Activated naive CD8-positive, alpha-beta T cell treated with anti-CD3 and anti-CD28 coated beads, Interleukin-2, amount 50 U/mL, for 16 hours (primary cell): ENCODE measurements at regions not wholly inside any gene's neighbourhood (a gene's known extent, or its start where the extent isn't known, plus 50 kb on each side); places are given as distances from the start of the nearest gene placed in this dataset.

Experiments
- DNase-seq: peaks from one replicate; pipeline ENCODE4 v3.0.0-alpha.2; 2020; ENCODE audit warnings: low read depth, low spot score

DNA sequence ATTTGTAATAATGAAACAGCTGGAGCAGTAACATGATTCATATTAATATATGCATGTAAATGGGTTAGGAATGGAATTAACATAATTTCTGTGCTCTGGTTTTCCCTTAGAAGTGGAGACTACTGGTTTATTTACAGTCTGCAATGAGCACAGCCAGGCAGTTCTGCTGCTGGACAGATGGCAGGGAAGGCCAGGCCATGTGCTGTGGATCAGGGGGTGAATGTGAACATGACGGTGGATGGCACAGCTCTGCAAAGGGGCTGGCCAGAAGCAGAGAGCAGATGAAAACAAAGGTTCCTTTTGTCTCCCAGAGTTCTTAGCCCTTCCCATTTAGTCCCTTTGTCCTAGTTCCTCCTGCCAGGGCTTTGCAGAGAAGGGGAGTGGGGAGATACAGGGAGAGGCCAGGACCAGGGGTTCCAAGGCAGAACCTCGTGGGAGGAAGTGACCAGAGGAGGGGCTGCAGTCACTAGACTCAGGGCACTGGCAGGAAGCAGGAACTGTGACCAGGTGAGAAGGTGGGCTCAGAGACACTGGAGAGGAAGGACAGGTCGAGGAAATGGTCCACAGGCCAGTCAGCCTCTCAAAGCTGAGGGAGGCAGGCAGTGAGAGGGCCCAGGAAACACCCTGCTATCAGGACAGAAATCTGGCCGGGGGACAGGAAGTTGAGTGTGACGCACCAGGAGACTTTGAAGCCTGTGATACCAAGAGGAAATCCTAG lies 112.9 kb upstream of the ATP8B1 start:
- DNase-seq, result no peak

DNA sequence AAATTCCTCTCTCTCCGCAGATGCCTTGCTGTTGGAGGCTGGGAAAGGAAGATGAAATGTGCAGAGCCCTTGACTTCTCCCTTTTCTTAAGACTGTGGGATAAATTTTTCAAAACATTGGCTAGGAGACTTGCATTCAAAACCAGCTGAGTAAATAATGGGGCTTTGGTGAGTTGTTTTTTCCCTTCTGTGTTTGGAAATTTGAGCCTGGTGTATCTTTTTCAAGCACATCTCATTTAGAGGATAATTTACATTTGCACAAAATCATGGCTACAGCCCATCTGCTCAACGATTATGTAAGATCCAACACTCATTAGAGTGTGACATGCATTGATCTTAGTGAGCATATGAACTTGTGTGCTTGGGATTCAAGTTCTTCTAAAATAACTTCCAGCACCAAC lies 112.1 kb upstream of the ATP8B1 start:
- no peak for DNase-seq

- DNase-seq, result no peak
Observed at GRCh38 chr18:57913686-57914085, 110.6 kb upstream of the ATP8B1 start.

GRCh38 chr18:57910817-57911216 lies 107.7 kb upstream of the ATP8B1 start:
- no peak for DNase-seq

DNA sequence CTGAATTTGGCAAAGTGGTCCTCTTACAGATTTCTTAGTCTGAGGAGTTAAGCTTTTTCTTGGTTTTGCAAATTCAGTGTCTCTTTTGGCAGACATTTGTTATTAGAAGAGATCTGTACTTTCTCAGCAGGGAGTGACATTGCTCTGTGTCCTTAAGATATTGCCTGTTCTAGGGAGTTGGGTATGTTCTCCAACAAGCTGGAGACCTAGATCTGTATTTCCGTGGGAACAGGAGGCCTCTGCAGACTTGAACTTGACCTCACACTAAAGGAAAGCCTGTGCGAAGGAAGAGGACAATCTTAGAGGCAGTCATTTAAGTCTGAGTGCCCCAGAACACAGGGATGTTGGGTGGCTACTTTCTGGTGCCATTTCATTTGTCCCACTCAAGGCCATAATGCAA lies 107.0 kb upstream of the ATP8B1 start:
- no peak for DNase-seq

- no peak for DNase-seq
Observed at GRCh38 chr18:57909620-57910019, 106.5 kb upstream of the ATP8B1 start.

DNA sequence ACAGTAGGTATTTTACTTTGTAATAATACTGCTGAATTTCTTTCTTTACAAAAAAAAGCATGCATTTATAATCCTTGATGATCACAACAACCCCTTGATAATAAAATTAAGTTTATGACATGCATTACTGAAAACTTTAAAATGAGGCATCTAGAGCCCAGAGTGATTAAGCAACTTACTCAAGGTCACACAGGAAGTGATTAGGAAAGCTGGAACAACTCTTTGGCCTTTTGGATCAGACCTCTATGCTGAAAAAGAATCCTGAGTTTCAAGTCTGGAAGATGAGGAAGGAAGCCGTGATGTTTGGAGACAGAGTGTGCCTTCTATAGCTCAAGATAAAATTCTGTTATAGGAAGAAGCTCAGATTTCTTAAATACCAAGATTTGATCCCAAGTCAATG lies 105.0 kb upstream of the ATP8B1 start:
- DNase-seq, result no peak

- DNase-seq, result no peak
Observed at GRCh38 chr18:57907550-57907949, 104.4 kb upstream of the ATP8B1 start.

GRCh38 chr18:57906852-57907251 lies 103.7 kb upstream of the ATP8B1 start:
- no peak for DNase-seq

DNA sequence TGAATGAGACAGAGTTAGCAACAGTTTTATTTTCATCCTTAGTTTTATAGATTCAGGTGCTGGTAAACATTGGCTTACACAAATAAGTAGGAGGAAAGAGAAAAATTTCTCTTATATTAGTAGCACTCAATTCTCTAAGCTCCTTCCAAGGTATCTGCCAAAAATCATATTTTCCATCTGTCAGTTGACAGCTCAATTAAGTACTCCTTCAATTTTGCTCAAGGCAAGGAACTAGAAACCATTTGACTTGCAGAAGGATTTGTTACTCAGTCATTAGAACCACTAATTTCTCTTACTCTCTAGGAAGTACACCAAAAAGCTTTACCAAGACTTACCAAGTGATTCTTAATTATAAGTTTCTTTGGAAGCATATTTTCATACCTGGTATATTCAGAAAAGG lies 101.4 kb upstream of the ATP8B1 start:
- DNase-seq, result no peak

DNA sequence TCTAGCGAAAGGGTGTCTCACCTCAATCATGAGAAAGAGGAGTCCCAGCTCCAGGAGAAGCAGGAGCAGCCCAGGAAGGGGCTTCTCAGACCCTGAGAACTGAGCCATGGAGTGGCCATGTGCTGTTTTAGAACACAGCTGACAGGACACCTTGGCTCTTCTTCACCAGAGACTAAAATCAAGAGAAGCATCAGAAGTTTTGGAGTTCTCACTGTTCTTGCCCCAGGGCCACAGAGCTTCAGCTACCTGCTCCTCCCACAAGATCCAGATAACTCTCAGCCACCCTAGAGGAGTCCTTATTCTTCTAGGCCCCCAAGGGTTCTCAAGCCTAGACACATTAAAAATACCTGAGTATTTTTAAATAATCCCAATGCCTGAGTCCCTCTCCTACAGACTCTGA lies 99.6 kb upstream of the ATP8B1 start:
- DNase-seq, result no peak

GRCh38 chr18:57901825-57902589 lies 98.9 kb upstream of the ATP8B1 start:
- no peak for DNase-seq

DNA sequence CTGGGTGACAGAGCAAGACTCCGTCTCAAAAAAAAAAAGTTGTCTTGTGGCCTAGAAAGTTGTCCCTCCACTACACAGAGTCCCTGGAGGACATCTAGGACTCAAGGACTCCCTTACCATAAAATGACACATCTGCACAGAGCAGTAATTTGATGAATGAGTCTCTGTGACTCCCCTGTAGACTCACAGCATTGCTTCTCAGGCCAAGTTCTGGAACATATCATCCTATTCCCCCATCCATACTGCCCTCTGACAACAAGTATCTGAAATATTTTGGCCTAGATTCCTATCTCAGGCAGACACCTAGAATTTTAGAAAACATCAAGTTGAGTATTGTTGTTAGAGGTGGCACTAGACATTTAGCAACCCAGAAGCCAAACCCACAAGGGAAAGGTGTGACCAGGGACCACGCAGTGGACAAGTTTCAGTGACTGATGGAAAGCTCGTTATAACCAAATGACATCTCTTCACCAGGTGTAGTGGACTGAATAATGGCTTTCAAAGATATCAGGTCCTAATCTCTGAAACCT lies 97.9 kb upstream of the ATP8B1 start:
- no peak for DNase-seq

DNA sequence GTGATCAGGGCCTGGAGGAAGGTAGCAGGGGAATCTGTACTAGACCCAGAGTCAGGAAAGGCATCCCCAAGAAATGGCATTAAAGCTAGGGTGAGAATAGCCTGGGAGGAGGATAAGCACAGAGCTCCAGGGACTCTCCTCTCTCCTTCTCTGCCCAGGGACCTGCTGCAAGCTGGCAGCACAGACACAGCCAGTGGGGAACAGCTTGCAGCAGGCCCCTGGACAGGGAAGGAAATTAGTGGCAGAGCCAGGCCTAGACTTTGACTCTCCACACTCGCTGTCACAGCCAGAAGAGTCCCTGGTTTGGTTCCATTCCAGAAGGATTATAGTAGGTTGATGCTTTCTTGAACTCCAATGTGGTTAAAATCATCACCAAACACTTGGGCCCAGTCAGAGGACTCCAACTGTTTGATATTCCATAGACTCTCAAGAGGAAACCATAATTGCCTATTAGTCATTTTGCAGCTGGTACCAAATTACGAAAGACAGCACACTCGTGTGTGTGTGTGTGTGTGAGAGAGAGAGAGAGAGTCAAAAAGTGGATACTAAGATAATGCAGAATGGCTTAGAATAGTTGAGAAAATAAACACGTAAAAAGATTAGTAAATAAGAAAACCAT lies 95.5 kb upstream of the ATP8B1 start:
- DNase-seq, result no peak

DNA sequence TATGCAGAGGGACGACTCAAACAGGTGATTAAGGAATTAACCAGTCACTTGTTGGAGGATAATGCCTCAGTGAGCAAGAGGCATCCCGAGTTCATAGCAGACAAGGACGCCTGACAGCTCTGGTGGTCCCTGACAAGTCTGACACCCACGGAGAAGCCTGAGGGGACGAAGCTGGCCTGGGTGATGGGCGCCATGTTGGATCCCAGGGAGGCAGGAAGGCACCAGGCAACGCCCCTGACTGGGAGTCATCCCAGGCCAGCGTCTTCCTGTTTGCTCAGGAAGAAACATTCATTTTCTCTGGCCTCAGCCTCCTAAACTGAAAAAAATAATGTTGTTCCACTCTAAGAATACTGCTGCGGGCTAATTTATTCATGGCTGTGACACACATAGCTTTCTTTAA lies 92.1 kb upstream of the ATP8B1 start:
- no peak for DNase-seq

DNA sequence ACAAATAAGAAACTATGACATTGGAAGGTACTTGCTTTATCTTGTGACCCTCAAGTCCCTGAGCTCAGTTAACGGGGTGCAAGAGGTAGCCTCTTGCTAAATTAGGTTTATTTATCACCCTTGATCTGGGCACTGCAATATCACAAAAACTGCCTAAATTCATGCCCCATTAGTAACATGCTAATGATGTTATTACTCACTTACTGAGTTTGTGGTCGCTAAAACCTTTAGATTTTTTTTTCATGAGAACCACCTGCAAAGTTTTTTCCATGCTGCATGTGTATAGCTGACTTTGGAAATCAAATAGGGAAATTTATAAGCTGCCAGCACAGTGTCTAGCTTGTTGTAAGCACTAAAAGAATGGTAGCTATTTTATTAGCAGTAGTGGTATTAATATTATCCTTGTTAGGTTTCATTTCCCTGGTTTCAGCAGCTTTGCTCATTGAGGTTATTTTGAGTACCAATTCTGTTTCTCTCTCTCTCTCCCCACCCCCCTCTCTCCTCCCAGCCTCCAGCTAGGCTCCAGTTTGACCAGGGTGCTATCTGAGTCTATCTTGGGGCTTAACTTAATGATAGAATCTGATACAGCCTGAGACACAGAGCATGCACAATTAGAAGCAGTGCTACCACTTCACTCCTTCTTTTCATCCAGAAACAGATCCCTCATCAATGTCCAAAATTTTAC lies 88.7 kb upstream of the ATP8B1 start:
- DNase-seq, result no peak

GRCh38 chr18:57890266-57890665 lies 87.2 kb upstream of the ATP8B1 start:
- DNase-seq, result no peak

- DNase-seq, result no peak
Observed at GRCh38 chr18:57889841-57890240, 86.7 kb upstream of the ATP8B1 start.

DNA sequence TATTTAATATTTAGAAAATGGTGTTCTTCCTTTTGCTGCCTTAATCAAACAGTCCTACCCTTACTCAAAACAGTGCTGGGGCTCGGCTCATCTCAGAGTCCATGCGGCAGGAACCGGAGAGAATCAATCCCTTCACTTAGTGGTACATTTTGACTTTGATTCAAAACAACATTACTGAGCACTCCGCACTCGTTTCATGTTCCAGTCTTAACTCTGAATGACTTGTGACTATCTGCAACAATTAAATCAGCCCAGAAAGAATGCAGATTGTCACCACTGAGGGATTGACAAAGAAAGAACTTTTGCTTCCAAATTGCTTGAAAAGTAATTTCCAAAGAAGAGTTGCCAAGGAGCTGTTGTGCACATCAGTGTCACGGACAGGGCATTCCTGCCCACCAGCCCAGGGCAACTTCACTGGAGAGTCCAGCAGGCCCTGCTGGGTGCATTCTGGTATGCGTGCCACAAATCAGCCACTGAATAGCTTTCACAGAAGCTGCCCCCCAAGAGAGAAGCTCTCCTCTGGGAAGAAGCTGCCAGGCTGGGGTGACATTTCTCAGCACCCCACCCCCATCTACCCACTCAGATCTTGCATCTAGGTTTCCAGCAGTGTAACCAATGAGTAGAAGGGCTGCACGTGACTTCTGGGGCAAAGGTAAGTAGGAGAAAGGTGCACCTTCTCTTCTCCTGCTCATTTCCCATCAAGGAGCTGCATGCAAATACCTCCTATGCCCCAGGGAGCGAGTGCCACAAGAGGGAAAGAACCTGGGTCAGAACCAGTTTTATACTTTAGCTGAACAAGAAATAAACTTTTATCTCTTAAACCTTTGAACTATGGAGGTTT lies 84.6 kb upstream of the ATP8B1 start:
- no peak for DNase-seq

DNA sequence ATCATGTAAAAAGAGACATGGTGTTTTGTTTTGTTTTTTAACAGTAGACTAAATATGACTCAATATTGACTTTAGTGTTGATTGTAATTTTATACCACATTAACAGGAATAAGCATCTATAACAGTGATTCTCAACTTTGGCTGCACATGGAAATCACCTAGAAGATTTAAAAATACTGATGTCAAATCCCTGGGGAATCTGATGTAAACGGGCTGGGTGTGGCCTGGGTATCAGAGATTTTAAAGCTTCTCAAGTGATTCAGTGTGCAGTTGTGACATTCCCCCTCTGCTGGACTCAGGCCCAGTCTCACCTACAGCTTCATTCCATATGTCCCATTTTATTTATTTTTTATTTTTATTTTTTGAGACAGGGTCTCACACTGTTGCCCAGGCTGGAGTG lies 82.8 kb upstream of the ATP8B1 start:
- no peak for DNase-seq

DNA sequence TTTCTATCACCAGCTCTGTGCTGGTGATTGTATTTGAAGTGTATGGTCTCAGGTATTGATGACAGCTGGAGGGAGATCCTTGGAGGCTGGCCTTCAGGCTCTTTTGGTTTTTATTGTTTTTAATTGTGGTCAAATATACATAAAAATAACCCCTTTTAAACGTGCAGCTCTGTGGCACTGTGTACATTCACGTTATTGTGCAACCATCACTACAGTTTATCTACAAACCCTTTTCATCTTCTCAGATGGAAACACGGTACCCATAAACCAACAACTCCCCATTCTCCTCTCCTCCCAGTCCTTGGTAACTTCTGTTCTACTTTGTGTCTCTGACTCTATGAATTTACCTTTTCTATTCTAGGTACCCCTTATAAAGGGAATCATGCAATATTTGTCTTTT lies 79.3 kb upstream of the ATP8B1 start:
- DNase-seq, result no peak
